ENCODE measurements at regions not wholly inside any gene's neighbourhood (a gene's known extent, or its start where the extent isn't known, plus 50 kb on each side); places are given as distances from the start of the nearest gene placed in this dataset.
A peak's percentile ranks its signal among the peaks of the same experiment; 100 is the strongest.
"Not testable (repeated sequence)": the region's sequence is repeated elsewhere in the genome, so short reads cannot be mapped to it uniquely, and the experiment has no call there.

- DNase-seq: no peak
These were observed 102.1 kb downstream of the SHCBP1 start for GRCh38 chr16:46519063-46519462.

- DNase-seq: no peak
These were observed 124.5 kb downstream of the SHCBP1 start for GRCh38 chr16:46496701-46497100.

GRCh38 chr16:46482895-46483294 is 138.3 kb downstream of the SHCBP1 start:
- no peak for DNase-seq

GRCh38 chr16:46466239-46466638 is 154.9 kb downstream of the SHCBP1 start:
- no peak for DNase-seq

- not testable (repeated sequence) for DNase-seq
These were observed 166.4 kb downstream of the SHCBP1 start for GRCh38 chr16:46454801-46455200.

GRCh38 chr16:46428108-46429061 is 192.8 kb downstream of the SHCBP1 start:
- DNase-seq: no peak

GRCh38 chr16:46427340-46428107 is 193.7 kb downstream of the SHCBP1 start:
- DNase-seq: no peak

- no peak for DNase-seq
These were observed 194.8 kb downstream of the SHCBP1 start for GRCh38 chr16:46426336-46426735.

GRCh38 chr16:46404028-46404427 is 217.2 kb downstream of the SHCBP1 start:
- no peak for DNase-seq

GRCh38 chr16:46398559-46398958 is 222.6 kb downstream of the SHCBP1 start:
- not testable (repeated sequence) for DNase-seq

- DNase-seq: not testable (repeated sequence)
These were observed 224.3 kb downstream of the SHCBP1 start for GRCh38 chr16:46396883-46397270.

GRCh38 chr16:46396131-46396882 is 224.9 kb downstream of the SHCBP1 start:
- not testable (repeated sequence) for DNase-seq

GRCh38 chr16:46395391-46395921 is 225.7 kb downstream of the SHCBP1 start:
- DNase-seq: not testable (repeated sequence)

- DNase-seq: not testable (repeated sequence)
These were observed 226.2 kb downstream of the SHCBP1 start for GRCh38 chr16:46394963-46395362.

GRCh38 chr16:46394149-46394548 is 227.0 kb downstream of the SHCBP1 start:
- DNase-seq: not testable (repeated sequence)

GRCh38 chr16:46392930-46393722 is 228.1 kb downstream of the SHCBP1 start:
- not testable (repeated sequence) for DNase-seq

GRCh38 chr16:46390660-46391462 is 230.3 kb downstream of the SHCBP1 start:
- DNase-seq: not testable (repeated sequence)

- DNase-seq: peak; percentile 56 to 86
These were observed 231.6 kb downstream of the SHCBP1 start for GRCh38 chr16:46389561-46390041.

- DNase-seq: not testable (repeated sequence)
These were observed 232.2 kb downstream of the SHCBP1 start for GRCh38 chr16:46388939-46389491.

Measured in right lung (tissue), 2 donors.